SK-N-SH (cell line): ENCODE measurements at regions not wholly inside any gene's neighbourhood (a gene's known extent, or its start where the extent isn't known, plus 50 kb on each side); places are given as distances from the start of the nearest gene placed in this dataset.

ENCODE experiments used
- CTCF ChIA-PET: fragments of 300-600, 350-600 bp; formaldehyde crosslinking; extraction: SDS; loops from one replicate; lab custom pipeline; 2021; lab: Yijun Ruan, JAX
- POLR2A ChIA-PET: fragments of 350-600 bp; sonication (Branson Sonifier 250); formaldehyde crosslinking; extraction: SDS; loops from one replicate; lab custom pipeline; 2020; ENCODE audit warnings: antibody characterized with exemption, inconsistent platforms; lab: Yijun Ruan, JAX
- DNase-seq: peaks from one replicate; pipeline ENCODE4 v3.0.0; 2012
- H2AFZ ChIP-seq: fragments of 200-600 bp; sonication (generic); 2 replicates; pipeline ENCODE4 v1.8.1; 2016; ENCODE audit warnings: antibody characterized with exemption, mild to moderate bottlenecking, low read depth
- H3F3A ChIP-seq: fragments of 200-600 bp; sonication (generic); replicated peaks from 2 replicates; pipeline ENCODE3; 2016; ENCODE audit warnings: antibody characterized with exemption, mild to moderate bottlenecking; ENCODE audit not compliant: insufficient read depth
- H3K27ac ChIP-seq, 2 experiments: fragments of 200-500 bp in 1 of 2; fragments of 200-600 bp in 1 of 2; sonication (Bioruptor generic) in 1 of 2; sonication (generic), shearing (Covaris generic) in 1 of 2; 2 replicates each; pipeline versions ENCODE4 v1.5.1 to v1.6.1; 2014 to 2016; ENCODE audit warnings: low read depth in 2 of 2, inconsistent platforms in 1 of 2, low read length in 1 of 2, mild to moderate bottlenecking in 1 of 2, mixed read lengths in 1 of 2
- H3K27me3 ChIP-seq: fragments of 200-600 bp; sonication (generic), shearing (Covaris generic); 2 replicates; pipeline ENCODE4 v1.6.1; 2016; ENCODE audit warnings: mixed run types; ENCODE audit not compliant: insufficient read depth
- H3K36me3 ChIP-seq, 2 experiments: fragments of 200-500 bp in 1 of 2; fragments of 200-600 bp in 1 of 2; sonication (Bioruptor generic) in 1 of 2; sonication (generic) in 1 of 2; replicated peaks in 1 of 2; 2 replicates each; pipeline versions ENCODE3 to v1.5.1; 2014 to 2016; ENCODE audit warnings: low read length in 1 of 2, mild to moderate bottlenecking in 1 of 2; ENCODE audit not compliant: insufficient read depth in 2 of 2, control insufficient read depth in 1 of 2
- H3K4me1 ChIP-seq, 2 experiments: fragments of 200-500 bp in 1 of 2; fragments of 200-600 bp in 1 of 2; sonication (Bioruptor generic) in 1 of 2; sonication (generic), shearing (Covaris generic) in 1 of 2; 2 replicates each; pipeline versions ENCODE4 v1.5.1 to v1.6.1; 2014 to 2016; ENCODE audit warnings: low read depth in 1 of 2, low read length in 1 of 2, mixed run types in 1 of 2; ENCODE audit not compliant: insufficient read depth in 2 of 2, control insufficient read depth in 1 of 2
- H3K4me2 ChIP-seq: fragments of 200-600 bp; sonication (generic), shearing (Covaris generic); 2 replicates; pipeline ENCODE4 v1.6.1; 2017; ENCODE audit warnings: mixed run types
- H3K4me3 ChIP-seq, 2 experiments: fragments of 200-500 bp in 1 of 2; fragments of 200-600 bp in 1 of 2; sonication (Bioruptor generic) in 1 of 2; sonication (generic), shearing (Covaris generic) in 1 of 2; 2 replicates each; pipeline versions ENCODE4 v1.5.1 to v1.8.1; 2014 to 2016; ENCODE audit warnings: low read depth in 2 of 2, inconsistent platforms in 1 of 2, low read length in 1 of 2, mild to moderate bottlenecking in 1 of 2, mixed read lengths in 1 of 2, moderate library complexity in 1 of 2
- H3K79me2 ChIP-seq: fragments of 200-600 bp; sonication (generic); 2 replicates; pipeline ENCODE4 v1.8.1; 2017; ENCODE audit warnings: mild to moderate bottlenecking; ENCODE audit not compliant: insufficient read depth
- H3K9ac ChIP-seq: fragments of 200-600 bp; sonication (generic); 2 replicates; pipeline ENCODE4 v1.6.1; 2017; ENCODE audit warnings: mixed run types
- H3K9me2 ChIP-seq: fragments of 200-600 bp; sonication (generic); 2 replicates; pipeline ENCODE4 v1.6.1; 2017; ENCODE audit warnings: mixed run types
- H3K9me3 ChIP-seq: fragments of 200-600 bp; sonication (generic); 2 replicates; pipeline ENCODE4 v1.6.1; 2017; ENCODE audit warnings: mixed run types, mild to moderate bottlenecking, moderate library complexity
- H4K20me1 ChIP-seq: fragments of 200-600 bp; sonication (generic); 2 replicates; pipeline ENCODE4 v1.6.1; 2017; ENCODE audit warnings: mild to moderate bottlenecking, mixed run types; ENCODE audit not compliant: insufficient read depth
- EP300 ChIP-seq, 2 experiments: IDR thresholded peaks; 2 replicates each; pipeline versions ENCODE4 v1.4.0 to v1.6.1; 2012; ENCODE audit warnings: borderline replicate concordance in 1 of 2, low read depth in 1 of 2, low read length in 1 of 2
- FOXJ3 ChIP-seq: sonication (generic); formaldehyde crosslinking; IDR thresholded peaks from 2 replicates; pipeline ENCODE4 v1.5.1; 2020; ENCODE audit warnings: mild to moderate bottlenecking, missing genetic modification reagents
- FOXM1 ChIP-seq: IDR thresholded peaks from 2 replicates; pipeline ENCODE4 v1.4.0; 2012; ENCODE audit warnings: low read depth, mild to moderate bottlenecking
- GATA2 ChIP-seq: sonication (generic); formaldehyde crosslinking; IDR thresholded peaks from 2 replicates; pipeline ENCODE4 v1.5.0; 2020; ENCODE audit warnings: mild to moderate bottlenecking, missing genetic modification reagents
- JUND ChIP-seq: IDR thresholded peaks from 2 replicates; pipeline ENCODE4 v1.4.0; 2012
- MEF2A ChIP-seq: IDR thresholded peaks from 2 replicates; pipeline ENCODE4 v1.4.0; 2012; ENCODE audit warnings: low read depth, borderline replicate concordance
- NFIC ChIP-seq: IDR thresholded peaks from 2 replicates; pipeline ENCODE4 v1.4.0; 2012; ENCODE audit warnings: borderline replicate concordance
- NRF1 ChIP-seq: IDR thresholded peaks from 2 replicates; pipeline ENCODE4 v1.6.1; 2012; ENCODE audit warnings: low read depth, mild to moderate bottlenecking, low read length
- RCOR1 ChIP-seq: fragments of 150-350 bp; IDR thresholded peaks from 2 replicates; pipeline ENCODE4 v1.6.1; 2017; ENCODE audit warnings: antibody characterized with exemption, low read length
- RFX5 ChIP-seq: IDR thresholded peaks from 2 replicates; pipeline ENCODE4 v1.6.1; 2012; ENCODE audit warnings: mild to moderate bottlenecking, improper control_type of control experiment, low read length
- TCF12 ChIP-seq: IDR thresholded peaks from 2 replicates; pipeline ENCODE4 v1.4.0; 2012
- TEAD4 ChIP-seq: IDR thresholded peaks from 2 replicates; pipeline ENCODE4 v1.4.0; 2012; ENCODE audit warnings: mild to moderate bottlenecking, borderline replicate concordance; ENCODE audit not compliant: insufficient read depth
- WGBS: methylation state at CpG from one replicate; pipeline ENCODE4 v1.1.6; 2017; ENCODE audit warnings: low lambda C conversion rate; 5-methylcytosine and 5-hydroxymethylcytosine counted together
- TF ChIP-seq, protein P1 (sequence below): IDR thresholded peaks from 2 replicates; pipeline ENCODE4 v1.4.0; 2012; ENCODE audit warnings: low read depth, borderline replicate concordance
- TF ChIP-seq, protein P2 (sequence below): fragments of 150-350 bp; IDR thresholded peaks from 2 replicates; pipeline ENCODE4 v1.6.1; 2017; ENCODE audit warnings: antibody characterized with exemption, low read length, low read depth, borderline replicate concordance
- TF ChIP-seq, protein P3 (sequence below): IDR thresholded peaks from 2 replicates; pipeline ENCODE4 v1.6.1; 2012; ENCODE audit warnings: mild to moderate bottlenecking, low read depth, low read length, moderate library complexity

DNA sequence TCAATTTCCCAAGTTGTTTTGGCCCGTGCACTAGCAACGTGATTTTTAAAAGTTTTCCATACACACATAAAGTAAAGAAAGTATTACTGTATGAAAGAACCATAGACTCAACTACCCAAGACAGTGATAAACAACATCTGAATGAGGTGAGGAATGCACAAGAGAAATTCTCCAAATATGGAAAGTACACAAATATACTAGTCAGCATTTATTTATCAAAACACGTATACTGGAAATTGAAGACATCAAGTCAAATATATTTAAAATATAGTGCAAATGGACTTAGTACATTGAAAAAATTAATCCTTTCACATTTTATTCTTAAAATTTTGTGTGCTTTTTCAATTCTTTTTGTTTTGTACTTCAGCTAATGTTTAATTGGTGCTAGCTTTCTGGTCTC is 143.6 kb downstream of the ARL4A start:
- Histone ChIP-seq H3K9me3 (no peaks in the 10 kb centered on the region), H3K4me3 (no peak overlapping the region), H3F3A (no peaks in the 10 kb centered on the region), H3K27ac (no peak overlapping the region), H2AFZ (no peak overlapping the region), H4K20me1 (no peaks in the 10 kb centered on the region), H3K27me3 (no peaks in the 10 kb centered on the region), H3K4me1 (no peaks in the 10 kb centered on the region), H3K9ac (no peak overlapping the region), H3K4me2 (no peak overlapping the region)
- ChIA-PET POLR2A (no interaction called here), CTCF (no interaction called here)
- WGBS, result 39% methylated on average over 3 of the region's 3 CpGs
- no peak for DNase-seq
- TF ChIP-seq FOXJ3 (CRISPR knock-in tag) (no peak), TCF12 (no peak), TEAD4 (no peak), MEF2A (no peak), FOXM1 (no peak), JUND (no peak), EP300 (IDR thresholded peaks at IDR 0.05; ENCODE audit: borderline replicate concordance in 1 of 2, low read depth in 1 of 2, low read length in 1 of 2) (no peak), NRF1 (no peak), RFX5 (no peak), RCOR1 (no peak), NFIC (no peak), GATA2 (CRISPR knock-in tag) (no peak)
- TF ChIP-seq, protein P1, sequence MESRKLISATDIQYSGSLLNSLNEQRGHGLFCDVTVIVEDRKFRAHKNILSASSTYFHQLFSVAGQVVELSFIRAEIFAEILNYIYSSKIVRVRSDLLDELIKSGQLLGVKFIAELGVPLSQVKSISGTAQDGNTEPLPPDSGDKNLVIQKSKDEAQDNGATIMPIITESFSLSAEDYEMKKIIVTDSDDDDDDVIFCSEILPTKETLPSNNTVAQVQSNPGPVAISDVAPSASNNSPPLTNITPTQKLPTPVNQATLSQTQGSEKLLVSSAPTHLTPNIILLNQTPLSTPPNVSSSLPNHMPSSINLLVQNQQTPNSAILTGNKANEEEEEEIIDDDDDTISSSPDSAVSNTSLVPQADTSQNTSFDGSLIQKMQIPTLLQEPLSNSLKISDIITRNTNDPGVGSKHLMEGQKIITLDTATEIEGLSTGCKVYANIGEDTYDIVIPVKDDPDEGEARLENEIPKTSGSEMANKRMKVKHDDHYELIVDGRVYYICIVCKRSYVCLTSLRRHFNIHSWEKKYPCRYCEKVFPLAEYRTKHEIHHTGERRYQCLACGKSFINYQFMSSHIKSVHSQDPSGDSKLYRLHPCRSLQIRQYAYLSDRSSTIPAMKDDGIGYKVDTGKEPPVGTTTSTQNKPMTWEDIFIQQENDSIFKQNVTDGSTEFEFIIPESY, result no peak
- TF ChIP-seq, protein P2, sequence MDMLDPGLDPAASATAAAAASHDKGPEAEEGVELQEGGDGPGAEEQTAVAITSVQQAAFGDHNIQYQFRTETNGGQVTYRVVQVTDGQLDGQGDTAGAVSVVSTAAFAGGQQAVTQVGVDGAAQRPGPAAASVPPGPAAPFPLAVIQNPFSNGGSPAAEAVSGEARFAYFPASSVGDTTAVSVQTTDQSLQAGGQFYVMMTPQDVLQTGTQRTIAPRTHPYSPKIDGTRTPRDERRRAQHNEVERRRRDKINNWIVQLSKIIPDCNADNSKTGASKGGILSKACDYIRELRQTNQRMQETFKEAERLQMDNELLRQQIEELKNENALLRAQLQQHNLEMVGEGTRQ, result no peak
- TF ChIP-seq, protein P3, sequence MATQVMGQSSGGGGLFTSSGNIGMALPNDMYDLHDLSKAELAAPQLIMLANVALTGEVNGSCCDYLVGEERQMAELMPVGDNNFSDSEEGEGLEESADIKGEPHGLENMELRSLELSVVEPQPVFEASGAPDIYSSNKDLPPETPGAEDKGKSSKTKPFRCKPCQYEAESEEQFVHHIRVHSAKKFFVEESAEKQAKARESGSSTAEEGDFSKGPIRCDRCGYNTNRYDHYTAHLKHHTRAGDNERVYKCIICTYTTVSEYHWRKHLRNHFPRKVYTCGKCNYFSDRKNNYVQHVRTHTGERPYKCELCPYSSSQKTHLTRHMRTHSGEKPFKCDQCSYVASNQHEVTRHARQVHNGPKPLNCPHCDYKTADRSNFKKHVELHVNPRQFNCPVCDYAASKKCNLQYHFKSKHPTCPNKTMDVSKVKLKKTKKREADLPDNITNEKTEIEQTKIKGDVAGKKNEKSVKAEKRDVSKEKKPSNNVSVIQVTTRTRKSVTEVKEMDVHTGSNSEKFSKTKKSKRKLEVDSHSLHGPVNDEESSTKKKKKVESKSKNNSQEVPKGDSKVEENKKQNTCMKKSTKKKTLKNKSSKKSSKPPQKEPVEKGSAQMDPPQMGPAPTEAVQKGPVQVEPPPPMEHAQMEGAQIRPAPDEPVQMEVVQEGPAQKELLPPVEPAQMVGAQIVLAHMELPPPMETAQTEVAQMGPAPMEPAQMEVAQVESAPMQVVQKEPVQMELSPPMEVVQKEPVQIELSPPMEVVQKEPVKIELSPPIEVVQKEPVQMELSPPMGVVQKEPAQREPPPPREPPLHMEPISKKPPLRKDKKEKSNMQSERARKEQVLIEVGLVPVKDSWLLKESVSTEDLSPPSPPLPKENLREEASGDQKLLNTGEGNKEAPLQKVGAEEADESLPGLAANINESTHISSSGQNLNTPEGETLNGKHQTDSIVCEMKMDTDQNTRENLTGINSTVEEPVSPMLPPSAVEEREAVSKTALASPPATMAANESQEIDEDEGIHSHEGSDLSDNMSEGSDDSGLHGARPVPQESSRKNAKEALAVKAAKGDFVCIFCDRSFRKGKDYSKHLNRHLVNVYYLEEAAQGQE, result no peak
- TF ChIP-seq, all 33 proteins: peak for 0
- Histone ChIP-seq H3K9me2 (no peaks in the 10 kb centered on the region), H3K36me3 (no peaks in the 10 kb centered on the region), H3K79me2 (no peaks in the 10 kb centered on the region)
